GM21717 (cell line): ENCODE measurements at regions not wholly inside any gene's neighbourhood (a gene's known extent, or its start where the extent isn't known, plus 50 kb on each side); places are given as distances from the start of the nearest gene placed in this dataset.
"Not testable (repeated sequence)": the region's sequence is repeated elsewhere in the genome, so short reads cannot be mapped to it uniquely, and the experiment has no call there.

Experiments
- ATAC-seq: cut with Tn5 transposase; IDR thresholded peaks from one replicate; pipeline ENCODE4 v1.9.1; 2021; ENCODE audit warnings: mild to moderate bottlenecking, moderate library complexity; ENCODE audit not compliant: unreplicated experiment

GRCh38 chr13:50745542-50746115 lies 97.9 kb downstream of the DLEU7 start:
- ATAC-seq, result no peak

- ATAC-seq, result no peak
Measured at GRCh38 chr13:50747737-50748350, 95.6 kb downstream of the DLEU7 start.

DNA sequence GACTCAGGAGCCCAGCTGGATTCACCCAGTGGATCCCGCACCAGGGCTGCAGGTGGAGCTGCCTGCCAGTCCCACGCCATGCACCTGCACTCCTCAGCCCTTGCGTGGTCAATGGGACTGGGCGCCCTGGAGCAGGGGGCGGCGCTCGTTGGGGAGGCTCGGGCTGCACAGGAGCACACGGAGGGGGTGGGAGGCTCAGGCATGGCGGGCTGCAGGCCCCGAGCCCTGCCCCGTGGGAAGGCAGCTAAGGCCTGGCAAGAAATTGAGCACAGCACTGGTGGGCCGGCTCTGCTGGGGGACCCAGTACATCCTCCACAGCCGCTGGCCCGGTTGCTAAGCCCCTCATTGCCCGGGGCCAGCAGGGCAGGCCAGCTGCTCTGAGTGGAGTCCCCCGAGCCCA lies 90.3 kb downstream of the DLEU7 start:
- ATAC-seq, result not testable (repeated sequence)

- ATAC-seq, result not testable (repeated sequence)
Measured at GRCh38 chr13:50755862-50756685, 87.4 kb downstream of the DLEU7 start.

- ATAC-seq, result no peak
Measured at GRCh38 chr13:50757008-50757407, 86.5 kb downstream of the DLEU7 start.

DNA sequence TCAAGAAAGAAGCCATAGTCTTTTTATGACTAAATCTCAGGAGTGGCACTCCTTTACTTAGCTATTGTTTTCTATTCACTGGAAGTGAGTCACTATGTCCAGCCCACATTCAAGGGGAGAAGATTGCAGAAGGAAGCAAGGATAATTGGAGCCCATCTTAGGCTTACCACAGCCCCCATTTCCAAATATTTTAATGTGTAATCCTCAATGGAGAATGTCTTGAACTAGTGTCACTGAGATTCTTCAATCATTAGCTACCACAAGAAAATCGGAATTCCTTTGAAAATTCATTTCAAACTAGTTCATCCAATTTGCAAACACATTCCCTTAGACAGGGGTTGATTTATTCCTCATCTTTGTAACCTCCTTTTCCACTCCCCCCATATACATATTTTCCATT lies 84.7 kb downstream of the DLEU7 start:
- no peak for ATAC-seq

DNA sequence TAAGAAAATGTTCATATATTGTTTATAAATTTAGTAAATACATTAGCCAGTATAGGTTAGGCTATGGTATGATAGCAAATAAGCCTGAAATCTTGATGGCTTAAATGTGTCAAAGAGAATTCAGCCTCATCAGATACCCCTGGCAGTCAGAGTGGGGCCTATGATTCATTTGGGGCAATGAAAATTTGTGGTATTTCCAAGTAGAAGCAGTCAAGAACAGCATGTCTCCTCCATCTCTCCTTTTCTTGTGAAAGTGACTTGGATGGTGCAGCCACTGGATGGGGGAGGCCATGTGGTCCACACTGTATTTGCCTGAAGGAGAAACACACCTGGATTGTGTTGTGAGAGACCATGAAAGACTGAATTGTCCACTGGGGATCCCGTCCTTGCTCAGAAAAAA lies 82.7 kb downstream of the DLEU7 start:
- no peak for ATAC-seq

DNA sequence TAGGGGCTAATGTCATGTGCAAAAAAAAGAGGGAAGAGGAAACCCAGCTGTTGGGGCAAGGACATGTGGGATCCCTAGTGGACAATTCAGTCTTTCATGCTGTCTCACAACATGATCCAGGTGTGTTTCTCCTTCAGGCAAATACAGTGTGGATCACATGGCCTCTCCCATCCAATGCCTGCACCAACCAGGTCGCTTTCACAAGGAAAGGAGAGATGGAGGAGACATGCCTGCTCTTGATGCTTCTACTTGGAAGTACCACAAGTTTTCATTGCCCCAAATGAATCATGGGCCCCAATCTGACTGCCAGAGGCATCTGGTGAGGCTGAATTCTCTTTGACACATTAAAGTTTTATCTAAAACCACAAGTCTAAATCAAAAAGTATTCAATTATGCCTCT lies 82.1 kb downstream of the DLEU7 start:
- ATAC-seq, result no peak

- ATAC-seq, result no peak
Measured at GRCh38 chr13:50762969-50763567, 80.4 kb downstream of the DLEU7 start.

DNA sequence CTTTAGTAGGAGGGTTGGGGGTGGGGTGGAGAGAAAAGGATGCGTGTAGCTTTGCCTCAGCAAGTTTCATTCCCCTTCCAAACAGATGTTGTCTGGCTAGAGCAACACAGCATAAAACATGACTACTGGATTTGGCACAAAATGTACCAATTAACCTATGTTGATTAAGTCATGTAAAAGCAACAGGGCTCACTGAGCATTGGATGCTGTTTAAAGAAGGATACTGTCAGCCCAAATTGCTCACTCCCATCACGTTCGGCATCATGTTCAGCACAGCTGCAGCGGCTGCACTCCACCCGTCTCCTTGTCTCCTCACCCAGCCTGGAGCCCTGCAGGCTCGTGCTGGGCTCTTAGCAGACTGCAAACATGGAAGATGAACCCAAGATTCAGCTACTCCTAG lies 77.5 kb downstream of the DLEU7 start:
- ATAC-seq, result no peak

DNA sequence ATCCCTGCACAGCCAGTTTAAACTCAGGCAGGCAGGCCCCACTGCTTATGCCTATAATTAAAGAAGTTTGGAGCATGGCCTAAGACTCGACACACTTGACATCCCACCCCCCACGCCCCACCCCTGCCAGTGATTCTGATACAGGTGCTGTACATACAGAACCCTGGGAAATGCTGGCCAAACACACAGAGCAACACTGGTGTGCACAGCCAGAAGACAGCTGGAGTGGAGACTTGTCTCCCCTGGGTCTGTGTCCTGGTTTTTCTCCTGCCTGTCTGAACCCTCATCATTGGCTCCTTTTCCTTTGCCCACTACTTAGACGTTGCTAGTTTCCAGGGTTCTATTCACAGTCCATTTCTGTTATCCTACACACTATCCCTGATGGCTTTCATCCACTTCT lies 76.8 kb downstream of the DLEU7 start:
- ATAC-seq, result no peak

- not testable (repeated sequence) for ATAC-seq
Measured at GRCh38 chr13:50772881-50773280, 70.6 kb downstream of the DLEU7 start.
